Hippocampal formation (tissue), 2 donors: ENCODE measurements at regions not wholly inside any gene's neighbourhood (a gene's known extent, or its start where the extent isn't known, plus 50 kb on each side); places are given as distances from the start of the nearest gene placed in this dataset.

ENCODE experiments used
- DNase-seq, 2 donors: peaks; one replicate each; lab custom pipeline; 2025; lab: John Stamatoyannopoulos, UW

- DNase-seq: no peak
Measured at GRCh38 chr3:21801631-21802030, 50.6 kb upstream of the ZNF385D start.

- no peak for DNase-seq
Measured at GRCh38 chr3:21803604-21804003, 52.6 kb upstream of the ZNF385D start.

- DNase-seq: no peak
Measured at GRCh38 chr3:21804330-21804729, 53.3 kb upstream of the ZNF385D start.

- DNase-seq: no peak
Measured at GRCh38 chr3:21806733-21807132, 55.7 kb upstream of the ZNF385D start.

GRCh38 chr3:21825684-21826083 is 74.7 kb upstream of the ZNF385D start:
- no peak for DNase-seq

GRCh38 chr3:21826416-21826815 is 75.4 kb upstream of the ZNF385D start:
- DNase-seq: no peak

- no peak for DNase-seq
Measured at GRCh38 chr3:21830541-21830940, 79.5 kb upstream of the ZNF385D start.

GRCh38 chr3:21835264-21835663 is 84.3 kb upstream of the ZNF385D start:
- no peak for DNase-seq

- no peak for DNase-seq
Measured at GRCh38 chr3:21836227-21836626, 85.2 kb upstream of the ZNF385D start.

- DNase-seq: no peak
Measured at GRCh38 chr3:21839176-21839575, 88.2 kb upstream of the ZNF385D start.

- DNase-seq: no peak
Measured at GRCh38 chr3:21839592-21839991, 88.6 kb upstream of the ZNF385D start.

GRCh38 chr3:21847005-21847404 is 96.0 kb upstream of the ZNF385D start:
- no peak for DNase-seq

- DNase-seq: no peak
Measured at GRCh38 chr3:21859124-21860081, 108.4 kb upstream of the ZNF385D start.

GRCh38 chr3:21860082-21860475 is 109.1 kb upstream of the ZNF385D start:
- DNase-seq: no peak

- no peak for DNase-seq
Measured at GRCh38 chr3:21860657-21861056, 109.6 kb upstream of the ZNF385D start.

- DNase-seq: no peak
Measured at GRCh38 chr3:21876782-21877181, 125.8 kb upstream of the ZNF385D start.

GRCh38 chr3:21877214-21877754 is 126.3 kb upstream of the ZNF385D start:
- no peak for DNase-seq

GRCh38 chr3:21879184-21879886 is 128.3 kb upstream of the ZNF385D start:
- no peak for DNase-seq

GRCh38 chr3:21888656-21889055 is 137.6 kb upstream of the ZNF385D start:
- no peak for DNase-seq

GRCh38 chr3:21889166-21889565 is 138.2 kb upstream of the ZNF385D start:
- no peak for DNase-seq

GRCh38 chr3:21892104-21892503 is 141.1 kb upstream of the ZNF385D start:
- DNase-seq: no peak

GRCh38 chr3:21893242-21893641 is 142.2 kb upstream of the ZNF385D start:
- DNase-seq: no peak
